ENCODE measurements at regions not wholly inside any gene's neighbourhood (a gene's known extent, or its start where the extent isn't known, plus 50 kb on each side); places are given as distances from the start of the nearest gene placed in this dataset.

- TF ChIP-seq EZH2 (IDR thresholded peaks at IDR 0.05; ENCODE audit: insufficient read depth, poor library complexity, severe bottlenecking) (no peak), EZH2phosphoT487 (IDR thresholded peaks at IDR 0.05; ENCODE audit: insufficient read depth, low read depth) (no peak)
Measured at GRCh38 chrY:7317571-7317970, 406.0 kb upstream of the AMELY start.
